ENCODE measurements at regions not wholly inside any gene's neighbourhood (a gene's known extent, or its start where the extent isn't known, plus 50 kb on each side); places are given as distances from the start of the nearest gene placed in this dataset.

DNA sequence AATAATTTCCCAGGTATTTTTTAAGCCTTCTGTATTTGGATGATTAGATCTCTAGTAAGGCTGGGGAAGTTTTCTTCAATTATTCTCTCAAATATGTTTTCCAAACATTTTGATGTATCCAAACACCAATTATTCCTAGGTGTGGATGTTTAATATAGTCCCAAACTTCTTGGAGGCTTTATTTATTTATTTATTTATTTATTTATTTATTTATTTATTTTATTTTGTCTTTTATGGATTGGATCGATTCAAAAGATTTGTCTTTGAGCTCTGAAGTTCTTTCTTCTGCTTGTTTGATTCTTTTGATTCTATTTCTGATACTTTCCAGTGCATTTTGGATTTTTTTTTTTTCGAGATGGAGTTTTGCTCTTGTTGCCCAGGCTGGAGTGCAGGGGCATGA is 2267.9 kb upstream of the RAG2 start:
- Mint-ChIP-seq H3K27ac (no peak overlapping the region), H3K4me1 (no peaks in the 10 kb centered on the region), H3K27me3 (ENCODE audit: low read depth) (no peaks in the 10 kb centered on the region), H3K9me3 (peaks cover 28 to 33% of the 10 kb centered on the region in 2 experiments), H3K4me3 (no peak overlapping the region), H3K36me3 (ENCODE audit: insufficient read depth in 1 of 3, low read depth in 3 of 3) (peaks cover 7 to 28% (median 10%) of the 10 kb centered on the region in 3 experiments)
- Histone ChIP-seq H2BK15ac (ENCODE audit: low read depth, low read length) (no peak overlapping the region), H3K4me2 (ENCODE audit: insufficient read depth, insufficient read length, low read length) (no peak overlapping the region), H3K27me3 (ENCODE audit: insufficient read depth, low read length) (no peaks in the 10 kb centered on the region), H3K27ac (ENCODE audit: insufficient read length, low read depth, low read length) (no peak overlapping the region), H3K23me2 (ENCODE audit: insufficient read length, low read depth, low read length, poor library complexity, severe bottlenecking) (no peaks in the 10 kb centered on the region), H2BK20ac (ENCODE audit: low read depth, low read length, poor library complexity, severe bottlenecking) (no peak overlapping the region), H2BK120ac (ENCODE audit: low read depth, low read length, poor library complexity, severe bottlenecking) (no peak overlapping the region), H4K20me1 (ENCODE audit: control insufficient read depth, insufficient read depth, insufficient read length) (no peaks in the 10 kb centered on the region), H3K79me2 (ENCODE audit: insufficient read depth, low read length) (no peaks in the 10 kb centered on the region), H4K91ac (ENCODE audit: insufficient read length, low read depth, low read length) (no peak overlapping the region), H3K56ac (ENCODE audit: insufficient read length, low read depth, low read length) (no peak overlapping the region), H2AFZ (ENCODE audit: low read length) (no peak overlapping the region), H3K9me3 (ENCODE audit: control insufficient read depth, low read depth, low read length) (no peaks in the 10 kb centered on the region), H3K23ac (ENCODE audit: insufficient read length, low read depth, low read length) (no peak overlapping the region), H3K9ac (ENCODE audit: extremely low read depth, insufficient read length, low read length) (no peak overlapping the region), H3K79me1 (ENCODE audit: insufficient read depth, low read depth, low read length, poor library complexity, severe bottlenecking) (no peaks in the 10 kb centered on the region), H3K18ac (ENCODE audit: insufficient read length, low read depth, low read length) (no peak overlapping the region), H3K4ac (ENCODE audit: low read depth, low read length) (no peak overlapping the region), H3K14ac (ENCODE audit: insufficient read depth, low read length) (no peak overlapping the region), H2BK5ac (ENCODE audit: insufficient read length, low read length) (no peak overlapping the region), H4K8ac (replicated peaks; ENCODE audit: insufficient read length, low read depth, low read length) (no peak overlapping the region), H3K4me1 (ENCODE audit: insufficient read depth, low read length) (no peaks in the 10 kb centered on the region), H3T11ph (ENCODE audit: low read length) (no peak overlapping the region), H2AK5ac (ENCODE audit: insufficient read length, low read length) (no peak overlapping the region), H2BK12ac (ENCODE audit: insufficient read length, low read depth, low read length) (no peak overlapping the region), H4K5ac (ENCODE audit: insufficient read length, low read depth, low read length) (no peak overlapping the region)
- no peak for DNase-seq
- TF ChIP-seq, protein P1, sequence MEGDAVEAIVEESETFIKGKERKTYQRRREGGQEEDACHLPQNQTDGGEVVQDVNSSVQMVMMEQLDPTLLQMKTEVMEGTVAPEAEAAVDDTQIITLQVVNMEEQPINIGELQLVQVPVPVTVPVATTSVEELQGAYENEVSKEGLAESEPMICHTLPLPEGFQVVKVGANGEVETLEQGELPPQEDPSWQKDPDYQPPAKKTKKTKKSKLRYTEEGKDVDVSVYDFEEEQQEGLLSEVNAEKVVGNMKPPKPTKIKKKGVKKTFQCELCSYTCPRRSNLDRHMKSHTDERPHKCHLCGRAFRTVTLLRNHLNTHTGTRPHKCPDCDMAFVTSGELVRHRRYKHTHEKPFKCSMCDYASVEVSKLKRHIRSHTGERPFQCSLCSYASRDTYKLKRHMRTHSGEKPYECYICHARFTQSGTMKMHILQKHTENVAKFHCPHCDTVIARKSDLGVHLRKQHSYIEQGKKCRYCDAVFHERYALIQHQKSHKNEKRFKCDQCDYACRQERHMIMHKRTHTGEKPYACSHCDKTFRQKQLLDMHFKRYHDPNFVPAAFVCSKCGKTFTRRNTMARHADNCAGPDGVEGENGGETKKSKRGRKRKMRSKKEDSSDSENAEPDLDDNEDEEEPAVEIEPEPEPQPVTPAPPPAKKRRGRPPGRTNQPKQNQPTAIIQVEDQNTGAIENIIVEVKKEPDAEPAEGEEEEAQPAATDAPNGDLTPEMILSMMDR (conservative IDR thresholded peaks at IDR 0.05): no peak
- no CpG with 5 or more reads among the region's 2 CpGs for WGBS (ENCODE audit: extremely low coverage, insufficient read length, low lambda C conversion rate)
